ENCODE measurements at regions not wholly inside any gene's neighbourhood (a gene's known extent, or its start where the extent isn't known, plus 50 kb on each side); places are given as distances from the start of the nearest gene placed in this dataset.

DNA sequence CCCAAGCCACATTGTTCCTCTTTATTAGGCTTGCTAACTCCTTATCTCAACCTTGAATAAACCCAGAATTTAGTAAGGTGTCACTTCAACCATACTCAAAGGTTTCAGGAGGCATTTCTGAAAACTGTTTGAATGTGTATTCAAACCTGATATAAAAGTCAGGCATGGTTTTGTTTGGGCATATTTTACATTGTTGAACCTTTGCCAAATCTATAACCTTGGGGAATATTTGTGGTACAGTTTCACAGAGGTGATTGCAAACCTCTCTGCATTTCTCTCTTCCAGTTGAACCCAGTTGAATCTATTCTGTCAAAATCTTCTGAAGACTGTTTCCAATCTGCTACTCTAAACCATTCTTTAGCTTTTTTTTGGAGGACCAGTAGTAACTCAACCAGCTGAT lies 409.0 kb downstream of the TECRL start:
- Histone ChIP-seq H3K79me1 (ENCODE audit: low read length) (peaks cover 8% of the 10 kb centered on the region), H2BK12ac (ENCODE audit: low read length) (no peak overlapping the region), H3K23ac (ENCODE audit: low read length) (no peak overlapping the region), H2BK5ac (ENCODE audit: low read depth, low read length, poor library complexity) (no peak overlapping the region), H3K27me3 (ENCODE audit: insufficient read depth, low read length) (no peaks in the 10 kb centered on the region), H3K9ac (ENCODE audit: low read length) (no peak overlapping the region), H3K4me1 (ENCODE audit: control insufficient read depth in 1 of 2, insufficient read depth in 2 of 2, low read length in 2 of 2) (peaks cover 0 to 3% of the 10 kb centered on the region in 2 experiments), H2BK120ac (ENCODE audit: insufficient read depth, low read length, poor library complexity) (no peak overlapping the region), H2AFZ (ENCODE audit: insufficient read depth, low read length, poor library complexity) (no peak overlapping the region), H3K9me3 (ENCODE audit: insufficient read depth, low read depth, low read length) (no peaks in the 10 kb centered on the region), H4K8ac (ENCODE audit: low read depth, low read length) (no peak overlapping the region), H3K18ac (ENCODE audit: low read length) (no peak overlapping the region), H4K12ac (ENCODE audit: low read depth, low read length) (no peak overlapping the region), H3K79me2 (ENCODE audit: control insufficient read depth, insufficient read depth, low read length, poor library complexity) (no peaks in the 10 kb centered on the region), H3K4me2 (ENCODE audit: low read length) (no peak overlapping the region), H3K36me3 (ENCODE audit: control insufficient read depth in 1 of 2, insufficient read depth in 2 of 2, low read length in 2 of 2) (no peaks in the 10 kb centered on the region), H4K91ac (ENCODE audit: low read depth, low read length) (no peak overlapping the region), H2AK5ac (ENCODE audit: low read length) (no peak overlapping the region), H3K14ac (ENCODE audit: low read length) (no peak overlapping the region), H3K27ac (ENCODE audit: low read depth, low read length) (no peak overlapping the region), H3K4ac (ENCODE audit: low read depth, low read length) (no peak overlapping the region), H3K4me3 (ENCODE audit: low read depth, low read length) (no peak overlapping the region)
- DNase-seq: no peak

DNA sequence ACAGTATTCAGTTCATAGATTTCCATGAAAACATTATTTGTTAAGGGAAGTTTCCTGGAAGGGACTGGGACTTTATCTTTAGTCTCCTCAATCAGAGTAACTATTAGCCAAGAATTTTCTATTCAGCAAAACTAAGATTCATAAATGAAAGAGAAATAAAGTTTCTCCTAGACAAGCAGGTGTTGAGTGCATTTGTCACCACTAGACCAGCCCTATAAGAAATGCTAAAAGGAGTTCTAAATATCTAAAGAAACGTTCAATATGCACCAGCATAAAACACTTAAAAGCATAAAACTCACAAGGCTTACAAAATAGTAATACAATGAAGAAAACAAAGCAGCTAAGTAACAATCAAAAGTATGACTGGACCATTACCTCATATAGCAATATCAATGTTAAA lies 423.0 kb downstream of the TECRL start:
- no peak overlapping the region for H3K4ac ChIP-seq (ENCODE audit: low read depth, low read length)
- no peak overlapping the region for H3K9ac ChIP-seq (ENCODE audit: low read length)
- H3K14ac ChIP-seq (ENCODE audit: low read length): no peak overlapping the region
- no peak overlapping the region for H4K91ac ChIP-seq (ENCODE audit: low read depth, low read length)
- no peaks in the 10 kb centered on the region for H3K36me3 ChIP-seq (ENCODE audit: control insufficient read depth in 1 of 2, insufficient read depth in 2 of 2, low read length in 2 of 2)
- H3K27me3 ChIP-seq (ENCODE audit: insufficient read depth, low read length): no peaks in the 10 kb centered on the region
- H2BK120ac ChIP-seq (ENCODE audit: insufficient read depth, low read length, poor library complexity): no peak overlapping the region
- H3K79me2 ChIP-seq (ENCODE audit: control insufficient read depth, insufficient read depth, low read length, poor library complexity): no peaks in the 10 kb centered on the region
- H3K9me3 ChIP-seq (ENCODE audit: insufficient read depth, low read depth, low read length): no peaks in the 10 kb centered on the region
- no peak overlapping the region for H2AK5ac ChIP-seq (ENCODE audit: low read length)
- no peak overlapping the region for H3K23ac ChIP-seq (ENCODE audit: low read length)
- WGBS (ENCODE audit: extremely low coverage, insufficient coverage, insufficient read length): no CpG with 5 or more reads among the region's 1 CpG
- no peak overlapping the region for H3K4me2 ChIP-seq (ENCODE audit: low read length)
- no peak overlapping the region for H3K27ac ChIP-seq (ENCODE audit: low read depth, low read length)
- no peak overlapping the region for H3K18ac ChIP-seq (ENCODE audit: low read length)
- H4K8ac ChIP-seq (ENCODE audit: low read depth, low read length): no peak overlapping the region
- H4K12ac ChIP-seq (ENCODE audit: low read depth, low read length): no peak overlapping the region
- H2BK5ac ChIP-seq (ENCODE audit: low read depth, low read length, poor library complexity): no peak overlapping the region
- no peaks in the 10 kb centered on the region for H3K79me1 ChIP-seq (ENCODE audit: low read length)
- no peak overlapping the region for H2AFZ ChIP-seq (ENCODE audit: insufficient read depth, low read length, poor library complexity)
- H3K4me3 ChIP-seq (ENCODE audit: low read depth, low read length): no peak overlapping the region
- no peaks in the 10 kb centered on the region for H3K4me1 ChIP-seq (ENCODE audit: control insufficient read depth in 1 of 2, insufficient read depth in 2 of 2, low read length in 2 of 2)
- no peak overlapping the region for H2BK12ac ChIP-seq (ENCODE audit: low read length)
- no peak for DNase-seq

DNA sequence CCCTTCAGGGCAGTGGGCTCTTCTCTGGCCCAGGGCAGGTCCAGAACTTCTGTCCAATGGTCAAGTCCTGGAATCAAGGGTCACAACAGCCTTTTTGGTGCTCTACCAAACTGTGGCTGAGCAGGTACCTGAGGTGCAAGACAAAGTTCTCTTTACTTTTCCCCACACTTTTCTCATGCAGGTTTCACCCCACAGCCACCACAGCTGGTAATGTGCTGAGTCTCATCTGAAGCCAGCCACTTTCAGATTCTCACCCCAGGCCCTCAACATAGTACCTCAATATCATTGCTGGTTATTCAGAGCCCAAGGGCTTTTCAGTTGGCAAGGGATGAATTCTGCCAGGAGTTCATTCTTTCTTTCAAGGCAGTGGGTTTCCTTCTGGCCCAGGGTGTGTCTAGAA lies 426.0 kb downstream of the TECRL start:
- H3K4ac ChIP-seq (ENCODE audit: low read depth, low read length): no peak overlapping the region
- H3K23ac ChIP-seq (ENCODE audit: low read length): no peak overlapping the region
- no peak overlapping the region for H3K27ac ChIP-seq (ENCODE audit: low read depth, low read length)
- no peak overlapping the region for H3K4me2 ChIP-seq (ENCODE audit: low read length)
- H3K27me3 ChIP-seq (ENCODE audit: insufficient read depth, low read length): no peaks in the 10 kb centered on the region
- H3K4me3 ChIP-seq (ENCODE audit: low read depth, low read length): no peak overlapping the region
- no peak overlapping the region for H2BK12ac ChIP-seq (ENCODE audit: low read length)
- no peak overlapping the region for H2AK5ac ChIP-seq (ENCODE audit: low read length)
- no peaks in the 10 kb centered on the region for H3K9me3 ChIP-seq (ENCODE audit: insufficient read depth, low read depth, low read length)
- H3K14ac ChIP-seq (ENCODE audit: low read length): no peak overlapping the region
- no peak overlapping the region for H3K18ac ChIP-seq (ENCODE audit: low read length)
- H3K79me1 ChIP-seq (ENCODE audit: low read length): no peaks in the 10 kb centered on the region
- H4K91ac ChIP-seq (ENCODE audit: low read depth, low read length): no peak overlapping the region
- no peaks in the 10 kb centered on the region for H3K4me1 ChIP-seq (ENCODE audit: control insufficient read depth in 1 of 2, insufficient read depth in 2 of 2, low read length in 2 of 2)
- no peaks in the 10 kb centered on the region for H3K79me2 ChIP-seq (ENCODE audit: control insufficient read depth, insufficient read depth, low read length, poor library complexity)
- DNase-seq: no peak
- H2BK120ac ChIP-seq (ENCODE audit: insufficient read depth, low read length, poor library complexity): no peak overlapping the region
- H4K12ac ChIP-seq (ENCODE audit: low read depth, low read length): no peak overlapping the region
- no peak overlapping the region for H4K8ac ChIP-seq (ENCODE audit: low read depth, low read length)
- no peak overlapping the region for H3K9ac ChIP-seq (ENCODE audit: low read length)
- no peak overlapping the region for H2AFZ ChIP-seq (ENCODE audit: insufficient read depth, low read length, poor library complexity)
- H2BK5ac ChIP-seq (ENCODE audit: low read depth, low read length, poor library complexity): no peak overlapping the region
- no peaks in the 10 kb centered on the region for H3K36me3 ChIP-seq (ENCODE audit: control insufficient read depth in 1 of 2, insufficient read depth in 2 of 2, low read length in 2 of 2)

DNA sequence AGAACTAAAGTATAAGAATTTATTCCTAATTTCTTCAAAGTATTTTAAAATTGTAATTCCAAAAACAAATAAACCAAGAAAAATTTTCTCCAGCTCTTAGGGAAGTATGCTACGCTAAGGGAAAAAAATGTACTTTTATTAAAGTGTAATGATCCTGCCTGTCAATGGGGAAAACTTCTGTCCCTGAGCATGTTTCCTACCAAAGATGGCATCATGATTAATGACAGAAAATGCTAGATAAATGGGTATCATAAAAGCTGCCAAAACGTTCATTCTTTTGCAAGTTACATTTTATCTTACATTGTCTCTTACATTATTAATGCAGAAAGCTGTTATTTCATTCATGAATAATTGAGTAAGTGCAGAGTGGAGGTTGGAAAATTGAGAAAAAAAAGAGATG lies 443.4 kb downstream of the TECRL start:
- no peak overlapping the region for H3K4me2 ChIP-seq (ENCODE audit: low read length)
- no peaks in the 10 kb centered on the region for H3K79me1 ChIP-seq (ENCODE audit: low read length)
- no peak for DNase-seq
- H3K23ac ChIP-seq (ENCODE audit: low read length): no peak overlapping the region
- no peaks in the 10 kb centered on the region for H3K9me3 ChIP-seq (ENCODE audit: insufficient read depth, low read depth, low read length)
- no peak overlapping the region for H3K27ac ChIP-seq (ENCODE audit: low read depth, low read length)
- H4K91ac ChIP-seq (ENCODE audit: low read depth, low read length): no peak overlapping the region
- H3K18ac ChIP-seq (ENCODE audit: low read length): no peak overlapping the region
- H2BK120ac ChIP-seq (ENCODE audit: insufficient read depth, low read length, poor library complexity): no peak overlapping the region
- no peak overlapping the region for H2AK5ac ChIP-seq (ENCODE audit: low read length)
- peaks cover 0 to 2% of the 10 kb centered on the region in 2 experiments for H3K36me3 ChIP-seq (ENCODE audit: control insufficient read depth in 1 of 2, insufficient read depth in 2 of 2, low read length in 2 of 2)
- H3K14ac ChIP-seq (ENCODE audit: low read length): no peak overlapping the region
- no peak overlapping the region for H2BK12ac ChIP-seq (ENCODE audit: low read length)
- H4K8ac ChIP-seq (ENCODE audit: low read depth, low read length): no peak overlapping the region
- no peak overlapping the region for H3K4ac ChIP-seq (ENCODE audit: low read depth, low read length)
- no CpG with 5 or more reads among the region's 2 CpGs for WGBS (ENCODE audit: extremely low coverage, insufficient coverage, insufficient read length)
- no peaks in the 10 kb centered on the region for H3K27me3 ChIP-seq (ENCODE audit: insufficient read depth, low read length)
- no peaks in the 10 kb centered on the region for H3K79me2 ChIP-seq (ENCODE audit: control insufficient read depth, insufficient read depth, low read length, poor library complexity)
- no peak overlapping the region for H3K9ac ChIP-seq (ENCODE audit: low read length)
- H4K12ac ChIP-seq (ENCODE audit: low read depth, low read length): no peak overlapping the region
- H3K4me3 ChIP-seq (ENCODE audit: low read depth, low read length): no peak overlapping the region
- H2AFZ ChIP-seq (ENCODE audit: insufficient read depth, low read length, poor library complexity): no peak overlapping the region
- H3K4me1 ChIP-seq (ENCODE audit: control insufficient read depth in 1 of 2, insufficient read depth in 2 of 2, low read length in 2 of 2): no peaks in the 10 kb centered on the region
- no peak overlapping the region for H2BK5ac ChIP-seq (ENCODE audit: low read depth, low read length, poor library complexity)

Measured in trophoblast cell (in vitro differentiated cells and primary cell).